Gastroesophageal sphincter (tissue), 3 donors: ENCODE measurements at regions not wholly inside any gene's neighbourhood (a gene's known extent, or its start where the extent isn't known, plus 50 kb on each side); places are given as distances from the start of the nearest gene placed in this dataset.

Experiments
- CTCF ChIP-seq, 4 experiments: fragments of 200-600 bp in 2 of 4; fragments of 450-650 bp in 2 of 4; sonication (generic) in 1 of 4; IDR thresholded peaks; one replicate each; pipeline ENCODE4 v1.5.1; 2017 to 2019; ENCODE audit warnings: antibody characterized with exemption in 4 of 4, mild to moderate bottlenecking in 2 of 4, moderate library complexity in 2 of 4
- POLR2A ChIP-seq, 2 donors: fragments of 450-650 bp; IDR thresholded peaks; one replicate each; pipeline ENCODE4 v1.6.1; 2017; ENCODE audit warnings: antibody characterized with exemption in 2 of 2, mild to moderate bottlenecking in 2 of 2, moderate library complexity in 1 of 2
- POLR2AphosphoS5 ChIP-seq: sonication (generic); formaldehyde crosslinking; IDR thresholded peaks from one replicate; pipeline ENCODE4 v1.6.1; 2017; ENCODE audit warnings: antibody characterized with exemption

DNA sequence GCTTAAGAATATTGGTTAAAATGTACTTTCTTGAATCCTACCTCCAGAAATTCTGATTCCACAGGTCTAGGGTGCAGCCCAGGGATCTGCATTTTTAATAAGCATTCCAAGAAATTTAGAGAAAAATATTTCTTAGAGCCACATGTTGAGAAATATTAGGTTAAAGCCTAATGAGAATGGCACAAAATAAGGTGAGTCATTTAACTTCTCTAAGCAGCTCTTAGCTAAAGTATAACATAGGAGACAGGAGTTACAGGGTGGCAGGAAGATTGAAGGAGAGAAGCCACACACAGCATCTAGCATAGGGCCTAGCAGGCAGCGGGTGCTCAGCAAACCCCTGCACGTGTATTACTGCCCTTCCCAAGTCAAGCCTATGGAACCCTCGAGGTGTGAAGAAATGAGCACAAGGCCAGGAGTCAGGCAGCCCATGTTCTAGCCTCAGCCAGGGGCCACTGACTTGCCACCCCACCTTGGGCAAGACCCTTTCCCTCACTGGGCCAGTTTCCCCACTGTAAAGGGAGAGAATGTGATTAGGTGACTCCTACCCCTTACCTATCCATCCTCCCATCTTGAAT lies 197.1 kb upstream of the TLE3 start:
- no peak for TF ChIP-seq CTCF (IDR thresholded peaks at IDR 0.05)
- TF ChIP-seq POLR2A (IDR thresholded peaks at IDR 0.05): no peak
- no peak for TF ChIP-seq POLR2AphosphoS5
